Liver (tissue), 3 donors: ENCODE measurements at regions not wholly inside any gene's neighbourhood (a gene's known extent, or its start where the extent isn't known, plus 50 kb on each side); places are given as distances from the start of the nearest gene placed in this dataset.

Source experiments
- EGR1 ChIP-seq, 2 donors: IDR thresholded peaks; 2 replicates each; pipeline ENCODE4 v1.6.1; 2016 to 2018; ENCODE audit warnings: antibody characterized with exemption in 2 of 2, low read depth in 2 of 2
- FOXA1 ChIP-seq: IDR thresholded peaks from 2 replicates; pipeline ENCODE4 v1.6.1; 2016; ENCODE audit warnings: antibody characterized with exemption
- GABPA ChIP-seq, 2 donors: IDR thresholded peaks in 1 of 2; conservative IDR thresholded peaks in 1 of 2; 2 replicates each; pipeline ENCODE4 v1.6.1; 2016; ENCODE audit warnings: antibody characterized with exemption in 2 of 2, mild to moderate bottlenecking in 1 of 2, moderate library complexity in 1 of 2
- JUND ChIP-seq, 2 donors: IDR thresholded peaks; 2 replicates each; pipeline ENCODE4 v1.6.1; 2016; ENCODE audit warnings: antibody characterized with exemption in 2 of 2
- RAD21 ChIP-seq, 2 donors: IDR thresholded peaks; 2 replicates each; pipeline ENCODE4 v1.6.1; 2016; ENCODE audit warnings: antibody characterized with exemption in 2 of 2, mild to moderate bottlenecking in 2 of 2
- SP1 ChIP-seq: IDR thresholded peaks from 2 replicates; pipeline ENCODE4 v1.6.1; 2018; ENCODE audit warnings: antibody characterized with exemption, mild to moderate bottlenecking
- TAF1 ChIP-seq: conservative IDR thresholded peaks from 2 replicates; pipeline ENCODE4 v1.6.1; 2016; ENCODE audit warnings: antibody characterized with exemption, mild to moderate bottlenecking
- TF ChIP-seq, protein P1 (sequence below): fragments of 150-350 bp; IDR thresholded peaks from 2 replicates; pipeline ENCODE4 v1.5.1; 2017; ENCODE audit warnings: improper control_type of control experiment, low read depth, low read length; ENCODE audit not compliant: missing input control
- TF ChIP-seq, protein P2 (sequence below): IDR thresholded peaks from 2 replicates; pipeline ENCODE4 v1.6.1; 2016; ENCODE audit warnings: antibody characterized with exemption, mild to moderate bottlenecking
- TF ChIP-seq, protein P3 (sequence below): IDR thresholded peaks from 2 replicates; pipeline ENCODE4 v1.6.1; 2016; ENCODE audit warnings: antibody characterized with exemption
- donor health status: healthy.
- donor health status: healthy.

DNA sequence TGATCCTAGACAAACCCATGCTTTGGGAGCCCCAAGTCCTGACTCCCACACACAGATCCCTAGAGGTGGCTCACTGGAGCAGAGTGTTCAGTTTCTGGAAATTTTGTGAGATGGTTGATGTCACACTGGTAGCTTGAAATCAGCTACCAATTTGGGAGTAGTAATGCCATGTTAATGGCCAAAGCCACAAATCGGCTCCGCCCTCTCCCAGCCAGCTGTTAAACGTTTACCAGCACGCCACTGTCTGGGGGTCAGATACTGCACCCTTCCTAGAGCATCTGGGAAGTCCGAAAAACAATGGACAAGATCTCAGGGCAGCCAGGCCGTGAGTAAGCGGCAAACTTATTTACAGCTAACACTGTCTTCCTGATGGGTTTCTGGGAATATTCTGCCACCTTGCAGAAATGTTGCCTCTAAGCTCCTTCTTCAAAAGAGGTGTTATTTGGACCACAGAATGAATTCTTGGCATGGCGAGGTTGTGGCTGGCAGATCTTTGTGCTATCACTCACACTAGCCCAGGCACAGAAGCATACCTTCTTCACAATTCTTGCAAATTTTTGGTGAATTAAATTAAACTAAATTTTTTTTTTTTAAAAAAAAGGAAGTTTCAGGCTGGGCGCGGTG is 60.2 kb upstream of the FZD7 start:
- TF ChIP-seq, protein P1, sequence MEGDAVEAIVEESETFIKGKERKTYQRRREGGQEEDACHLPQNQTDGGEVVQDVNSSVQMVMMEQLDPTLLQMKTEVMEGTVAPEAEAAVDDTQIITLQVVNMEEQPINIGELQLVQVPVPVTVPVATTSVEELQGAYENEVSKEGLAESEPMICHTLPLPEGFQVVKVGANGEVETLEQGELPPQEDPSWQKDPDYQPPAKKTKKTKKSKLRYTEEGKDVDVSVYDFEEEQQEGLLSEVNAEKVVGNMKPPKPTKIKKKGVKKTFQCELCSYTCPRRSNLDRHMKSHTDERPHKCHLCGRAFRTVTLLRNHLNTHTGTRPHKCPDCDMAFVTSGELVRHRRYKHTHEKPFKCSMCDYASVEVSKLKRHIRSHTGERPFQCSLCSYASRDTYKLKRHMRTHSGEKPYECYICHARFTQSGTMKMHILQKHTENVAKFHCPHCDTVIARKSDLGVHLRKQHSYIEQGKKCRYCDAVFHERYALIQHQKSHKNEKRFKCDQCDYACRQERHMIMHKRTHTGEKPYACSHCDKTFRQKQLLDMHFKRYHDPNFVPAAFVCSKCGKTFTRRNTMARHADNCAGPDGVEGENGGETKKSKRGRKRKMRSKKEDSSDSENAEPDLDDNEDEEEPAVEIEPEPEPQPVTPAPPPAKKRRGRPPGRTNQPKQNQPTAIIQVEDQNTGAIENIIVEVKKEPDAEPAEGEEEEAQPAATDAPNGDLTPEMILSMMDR: no peak
- TF ChIP-seq JUND (IDR thresholded peaks at IDR 0.05): no peak
- no peak for TF ChIP-seq GABPA (IDR thresholded peaks at IDR 0.05 in 1 of 2, conservative IDR thresholded peaks at IDR 0.05 in 1 of 2)
- no peak for TF ChIP-seq TAF1
- no peak for TF ChIP-seq RAD21 (IDR thresholded peaks at IDR 0.05)
- TF ChIP-seq, protein P2, sequence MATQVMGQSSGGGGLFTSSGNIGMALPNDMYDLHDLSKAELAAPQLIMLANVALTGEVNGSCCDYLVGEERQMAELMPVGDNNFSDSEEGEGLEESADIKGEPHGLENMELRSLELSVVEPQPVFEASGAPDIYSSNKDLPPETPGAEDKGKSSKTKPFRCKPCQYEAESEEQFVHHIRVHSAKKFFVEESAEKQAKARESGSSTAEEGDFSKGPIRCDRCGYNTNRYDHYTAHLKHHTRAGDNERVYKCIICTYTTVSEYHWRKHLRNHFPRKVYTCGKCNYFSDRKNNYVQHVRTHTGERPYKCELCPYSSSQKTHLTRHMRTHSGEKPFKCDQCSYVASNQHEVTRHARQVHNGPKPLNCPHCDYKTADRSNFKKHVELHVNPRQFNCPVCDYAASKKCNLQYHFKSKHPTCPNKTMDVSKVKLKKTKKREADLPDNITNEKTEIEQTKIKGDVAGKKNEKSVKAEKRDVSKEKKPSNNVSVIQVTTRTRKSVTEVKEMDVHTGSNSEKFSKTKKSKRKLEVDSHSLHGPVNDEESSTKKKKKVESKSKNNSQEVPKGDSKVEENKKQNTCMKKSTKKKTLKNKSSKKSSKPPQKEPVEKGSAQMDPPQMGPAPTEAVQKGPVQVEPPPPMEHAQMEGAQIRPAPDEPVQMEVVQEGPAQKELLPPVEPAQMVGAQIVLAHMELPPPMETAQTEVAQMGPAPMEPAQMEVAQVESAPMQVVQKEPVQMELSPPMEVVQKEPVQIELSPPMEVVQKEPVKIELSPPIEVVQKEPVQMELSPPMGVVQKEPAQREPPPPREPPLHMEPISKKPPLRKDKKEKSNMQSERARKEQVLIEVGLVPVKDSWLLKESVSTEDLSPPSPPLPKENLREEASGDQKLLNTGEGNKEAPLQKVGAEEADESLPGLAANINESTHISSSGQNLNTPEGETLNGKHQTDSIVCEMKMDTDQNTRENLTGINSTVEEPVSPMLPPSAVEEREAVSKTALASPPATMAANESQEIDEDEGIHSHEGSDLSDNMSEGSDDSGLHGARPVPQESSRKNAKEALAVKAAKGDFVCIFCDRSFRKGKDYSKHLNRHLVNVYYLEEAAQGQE: no peak
- TF ChIP-seq FOXA1: no peak
- TF ChIP-seq, protein P3, sequence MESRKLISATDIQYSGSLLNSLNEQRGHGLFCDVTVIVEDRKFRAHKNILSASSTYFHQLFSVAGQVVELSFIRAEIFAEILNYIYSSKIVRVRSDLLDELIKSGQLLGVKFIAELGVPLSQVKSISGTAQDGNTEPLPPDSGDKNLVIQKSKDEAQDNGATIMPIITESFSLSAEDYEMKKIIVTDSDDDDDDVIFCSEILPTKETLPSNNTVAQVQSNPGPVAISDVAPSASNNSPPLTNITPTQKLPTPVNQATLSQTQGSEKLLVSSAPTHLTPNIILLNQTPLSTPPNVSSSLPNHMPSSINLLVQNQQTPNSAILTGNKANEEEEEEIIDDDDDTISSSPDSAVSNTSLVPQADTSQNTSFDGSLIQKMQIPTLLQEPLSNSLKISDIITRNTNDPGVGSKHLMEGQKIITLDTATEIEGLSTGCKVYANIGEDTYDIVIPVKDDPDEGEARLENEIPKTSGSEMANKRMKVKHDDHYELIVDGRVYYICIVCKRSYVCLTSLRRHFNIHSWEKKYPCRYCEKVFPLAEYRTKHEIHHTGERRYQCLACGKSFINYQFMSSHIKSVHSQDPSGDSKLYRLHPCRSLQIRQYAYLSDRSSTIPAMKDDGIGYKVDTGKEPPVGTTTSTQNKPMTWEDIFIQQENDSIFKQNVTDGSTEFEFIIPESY: no peak
- no peak for TF ChIP-seq EGR1 (IDR thresholded peaks at IDR 0.05; ENCODE audit: low read depth in 2 of 2)
- TF ChIP-seq SP1: no peak
